ENCODE measurements at regions not wholly inside any gene's neighbourhood (a gene's known extent, or its start where the extent isn't known, plus 50 kb on each side); places are given as distances from the start of the nearest gene placed in this dataset.

DNA sequence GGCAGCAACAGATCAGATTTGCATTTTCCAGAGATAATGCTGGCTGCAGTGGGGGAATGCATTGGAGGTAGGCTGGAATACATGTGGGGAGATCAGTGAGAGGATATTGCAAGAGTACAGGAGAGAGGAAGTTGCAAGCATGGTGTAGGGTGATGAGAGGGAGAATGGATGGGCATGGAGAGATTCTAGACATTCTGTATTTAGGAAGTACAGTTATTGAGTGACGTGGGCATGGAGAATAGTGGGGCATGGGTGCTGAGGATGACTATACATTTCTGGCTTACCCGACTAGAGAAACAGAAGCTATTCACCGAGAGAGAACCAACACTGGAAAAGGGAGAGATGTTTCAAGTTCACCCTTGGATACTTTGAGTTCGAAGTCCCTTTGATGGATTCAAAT is 116.9 kb upstream of the SVIL start:
- TF ChIP-seq, protein P1, sequence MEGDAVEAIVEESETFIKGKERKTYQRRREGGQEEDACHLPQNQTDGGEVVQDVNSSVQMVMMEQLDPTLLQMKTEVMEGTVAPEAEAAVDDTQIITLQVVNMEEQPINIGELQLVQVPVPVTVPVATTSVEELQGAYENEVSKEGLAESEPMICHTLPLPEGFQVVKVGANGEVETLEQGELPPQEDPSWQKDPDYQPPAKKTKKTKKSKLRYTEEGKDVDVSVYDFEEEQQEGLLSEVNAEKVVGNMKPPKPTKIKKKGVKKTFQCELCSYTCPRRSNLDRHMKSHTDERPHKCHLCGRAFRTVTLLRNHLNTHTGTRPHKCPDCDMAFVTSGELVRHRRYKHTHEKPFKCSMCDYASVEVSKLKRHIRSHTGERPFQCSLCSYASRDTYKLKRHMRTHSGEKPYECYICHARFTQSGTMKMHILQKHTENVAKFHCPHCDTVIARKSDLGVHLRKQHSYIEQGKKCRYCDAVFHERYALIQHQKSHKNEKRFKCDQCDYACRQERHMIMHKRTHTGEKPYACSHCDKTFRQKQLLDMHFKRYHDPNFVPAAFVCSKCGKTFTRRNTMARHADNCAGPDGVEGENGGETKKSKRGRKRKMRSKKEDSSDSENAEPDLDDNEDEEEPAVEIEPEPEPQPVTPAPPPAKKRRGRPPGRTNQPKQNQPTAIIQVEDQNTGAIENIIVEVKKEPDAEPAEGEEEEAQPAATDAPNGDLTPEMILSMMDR (conservative IDR thresholded peaks at IDR 0.05; ENCODE audit: low read depth, low read length) = no peak
- no peak for TF ChIP-seq EZH2 (IDR thresholded peaks at IDR 0.05; ENCODE audit: low read length, unreplicated experiment)
